Mesenchymal stem cell (in vitro differentiated cells and primary cell): ENCODE measurements at regions not wholly inside any gene's neighbourhood (a gene's known extent, or its start where the extent isn't known, plus 50 kb on each side); places are given as distances from the start of the nearest gene placed in this dataset. TPM values are rescaled to one million over a fixed set of nuclear protein-coding genes. Genes with fewer than 3 reads are reported as not detected.

Experiments used
- DNase-seq: peaks from one replicate; pipeline ENCODE4 v3.0.0-alpha.2; 2013
- H2AFZ ChIP-seq: one replicate; pipeline ENCODE4 v1.6.1; 2013; ENCODE audit warnings: low read depth, mild to moderate bottlenecking, control low read depth, inconsistent platforms, low read length, moderate library complexity
- H2AK5ac ChIP-seq: 2 replicates; pipeline ENCODE4 v1.6.1; 2013; ENCODE audit warnings: low read length, moderate library complexity, mild to moderate bottlenecking, inconsistent platforms; ENCODE audit not compliant: severe bottlenecking
- H2BK120ac ChIP-seq: one replicate; pipeline ENCODE4 v1.6.1; 2013; ENCODE audit warnings: low read depth, mild to moderate bottlenecking, inconsistent platforms, low read length, moderate library complexity
- H2BK12ac ChIP-seq, 2 experiments: one replicate each; pipeline ENCODE4 v1.6.1; 2013; ENCODE audit warnings: inconsistent platforms in 2 of 2, low read length in 2 of 2, mild to moderate bottlenecking in 2 of 2, moderate library complexity in 2 of 2, control low read depth in 1 of 2
- H2BK15ac ChIP-seq: one replicate; pipeline ENCODE4 v1.6.1; 2013; ENCODE audit warnings: mild to moderate bottlenecking, low read depth, inconsistent platforms; ENCODE audit not compliant: poor library complexity, severe bottlenecking
- H2BK5ac ChIP-seq: 2 replicates; pipeline ENCODE4 v1.6.1; 2013; ENCODE audit warnings: low read depth, mild to moderate bottlenecking, low read length, control low read depth, inconsistent platforms; ENCODE audit not compliant: poor library complexity, severe bottlenecking
- H3K14ac ChIP-seq, 2 experiments: one replicate each; pipeline ENCODE4 v1.6.1; 2013; ENCODE audit warnings: inconsistent platforms in 2 of 2, low read length in 2 of 2, control low read depth in 1 of 2, mild to moderate bottlenecking in 1 of 2, moderate library complexity in 1 of 2
- H3K18ac ChIP-seq, 2 experiments: one replicate each; pipeline ENCODE4 v1.6.1; 2013; ENCODE audit warnings: inconsistent platforms in 2 of 2, low read length in 2 of 2, control low read depth in 1 of 2, low read depth in 1 of 2, mild to moderate bottlenecking in 1 of 2
- H3K23ac ChIP-seq, 2 experiments: one replicate each; pipeline ENCODE4 v1.6.1; 2013; ENCODE audit warnings: inconsistent platforms in 2 of 2, low read length in 2 of 2, mild to moderate bottlenecking in 2 of 2, moderate library complexity in 2 of 2, control low read depth in 1 of 2
- H3K27ac ChIP-seq: 2 replicates; pipeline ENCODE4 v1.5.1; 2013; ENCODE audit warnings: mild to moderate bottlenecking, moderate library complexity, low read length, control low read depth, inconsistent platforms; ENCODE audit not compliant: poor library complexity, severe bottlenecking
- H3K27me3 ChIP-seq, 2 experiments: 2 replicates each; pipeline versions ENCODE4 v1.6.1 to v1.7.0; 2013; ENCODE audit warnings: low read length in 2 of 2, mild to moderate bottlenecking in 2 of 2, moderate library complexity in 2 of 2, control low read depth in 1 of 2, inconsistent platforms in 1 of 2; ENCODE audit not compliant: control insufficient read depth in 1 of 2, insufficient read depth in 1 of 2
- H3K36me3 ChIP-seq, 2 experiments: 2 replicates each; pipeline versions ENCODE4 v1.6.1 to v1.7.0; 2013; ENCODE audit warnings: low read length in 2 of 2, control low read depth in 1 of 2, inconsistent platforms in 1 of 2, low read depth in 1 of 2, mild to moderate bottlenecking in 1 of 2; ENCODE audit not compliant: insufficient read depth in 2 of 2, control insufficient read depth in 1 of 2
- H3K4ac ChIP-seq, 2 experiments: one replicate each; pipeline ENCODE4 v1.6.1; 2013; ENCODE audit warnings: inconsistent platforms in 2 of 2, low read length in 2 of 2, mild to moderate bottlenecking in 2 of 2, moderate library complexity in 2 of 2, control low read depth in 1 of 2, low read depth in 1 of 2
- H3K4me1 ChIP-seq: 2 replicates; pipeline ENCODE4 v1.6.1; 2013; ENCODE audit warnings: low read depth, low read length, control low read depth; ENCODE audit not compliant: control insufficient read depth, insufficient read depth
- H3K4me2 ChIP-seq: 2 replicates; pipeline ENCODE4 v1.6.1; 2013; ENCODE audit warnings: low read length, mild to moderate bottlenecking, inconsistent platforms; ENCODE audit not compliant: poor library complexity, severe bottlenecking
- H3K4me3 ChIP-seq, 2 experiments: 2 replicates each; pipeline versions ENCODE4 v1.5.1 to v1.7.0; 2013; ENCODE audit warnings: low read length in 2 of 2, mild to moderate bottlenecking in 2 of 2, control low read depth in 1 of 2, low read depth in 1 of 2; ENCODE audit not compliant: insufficient read depth in 1 of 2
- H3K79me1 ChIP-seq: replicated peaks from 2 replicates; pipeline ENCODE4 v1.6.1; 2013; ENCODE audit warnings: mild to moderate bottlenecking, control low read depth, low read length, inconsistent platforms; ENCODE audit not compliant: poor library complexity, severe bottlenecking
- H3K9ac ChIP-seq: 2 replicates; pipeline ENCODE4 v1.7.0; 2013; ENCODE audit warnings: mild to moderate bottlenecking, low read length, moderate library complexity
- H3K9me3 ChIP-seq: 2 replicates; pipeline ENCODE4 v1.7.0; 2013; ENCODE audit warnings: mild to moderate bottlenecking, low read length; ENCODE audit not compliant: control insufficient read depth
- H4K8ac ChIP-seq: one replicate; pipeline ENCODE4 v1.6.1; 2013; ENCODE audit warnings: inconsistent platforms, mild to moderate bottlenecking, low read length, moderate library complexity
- H4K91ac ChIP-seq: one replicate; pipeline ENCODE4 v1.6.1; 2013; ENCODE audit warnings: mild to moderate bottlenecking, low read length, inconsistent platforms
- WGBS: methylation state at CpG from one replicate; pipeline ENCODE4 v1.1.7; 2013; ENCODE audit warnings: mixed read lengths; 5-methylcytosine and 5-hydroxymethylcytosine counted together
- small RNA-seq: library from polyadenylated mRNA; stranded (forward); fragments of <200 nt; extraction: miRNeasy Mini kit (QIAGEN cat#:217004); gene quantifications from one replicate; pipeline ENCODE3, GENCODE V24; 2013; ENCODE audit warnings: low read depth

DNA sequence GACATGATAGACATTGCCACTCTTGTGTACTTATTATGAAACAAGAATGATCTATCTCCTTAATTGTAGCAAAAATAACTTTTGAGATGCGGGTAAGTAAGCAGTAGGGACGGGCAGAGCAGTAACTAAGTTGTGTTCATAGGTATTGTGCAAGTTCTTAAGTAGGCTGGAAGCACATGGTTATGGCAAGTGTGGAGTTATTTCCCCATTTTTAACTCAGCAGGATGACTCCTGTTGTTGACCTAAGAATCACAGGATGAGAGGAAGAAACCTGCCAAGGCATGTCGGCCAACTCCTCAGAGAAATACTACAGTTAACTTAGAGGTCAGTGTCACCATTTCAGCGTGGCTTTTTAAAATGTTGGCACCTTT, 51.1 kb upstream of the FN1 start:
- Histone ChIP-seq H3K4me1 (no peaks in the 10 kb centered on the region), H3K4me3 (no peak overlapping the region), H3K9me3 (no peaks in the 10 kb centered on the region), H3K4me2 (no peak overlapping the region), H3K9ac (peak overlapping the region; percentile 13), H3K79me1 (no peaks in the 10 kb centered on the region), H2BK120ac (no peak overlapping the region), H4K8ac (no peak overlapping the region), H3K18ac (no peak overlapping the region), H2AFZ (no peak overlapping the region), H3K4ac (no peak overlapping the region), H2AK5ac (no peak overlapping the region), H2BK15ac (no peak overlapping the region), H3K36me3 (no peaks in the 10 kb centered on the region), H3K27ac (no peak overlapping the region), H3K23ac (no peak overlapping the region), H3K14ac (no peak overlapping the region), H2BK12ac (no peak overlapping the region), H2BK5ac (no peak overlapping the region), H4K91ac (no peak overlapping the region), H3K27me3 (no peaks in the 10 kb centered on the region)
- WGBS: 96% methylated on average over 3 of the region's 4 CpGs
- no peak for DNase-seq

DNA sequence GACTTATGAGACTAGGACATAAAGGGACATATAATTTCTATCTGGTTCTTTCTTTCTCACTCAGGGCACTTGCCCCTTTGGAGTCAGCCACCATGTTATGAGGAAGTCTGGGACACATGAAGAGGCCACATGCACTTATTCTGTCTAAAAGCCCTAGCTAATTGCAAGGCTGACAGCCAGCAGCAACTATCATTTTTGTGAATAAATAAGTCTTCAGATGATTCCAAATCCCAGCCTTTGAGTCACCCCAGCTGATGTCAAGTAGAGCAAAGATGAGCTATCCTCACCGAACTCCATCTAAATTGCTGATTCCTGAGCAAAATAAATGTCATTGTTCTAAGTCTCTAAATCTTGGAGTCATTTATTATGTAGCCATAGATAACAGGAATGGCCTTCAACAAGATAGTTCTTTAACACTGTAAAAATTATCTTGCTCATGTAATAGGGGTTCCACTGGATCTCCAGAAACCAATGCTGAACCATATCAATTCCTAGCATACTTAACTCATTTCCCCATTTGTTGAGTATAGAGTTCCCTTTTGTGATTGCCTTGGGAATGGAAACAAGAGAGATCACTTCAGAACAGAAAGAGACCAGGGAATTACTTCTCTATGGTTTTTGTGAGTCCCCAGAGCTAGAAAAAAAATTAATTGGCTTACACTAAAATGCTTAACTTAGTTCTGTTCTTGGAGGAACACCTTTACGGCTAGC, 50.6 kb upstream of the FN1 start:
- Histone ChIP-seq H2BK12ac (no peak overlapping the region), H3K9me3 (no peaks in the 10 kb centered on the region), H4K91ac (no peak overlapping the region), H3K4me3 (no peak overlapping the region), H3K36me3 (no peaks in the 10 kb centered on the region), H2AFZ (no peak overlapping the region), H3K27me3 (no peaks in the 10 kb centered on the region), H3K4ac (no peak overlapping the region), H3K79me1 (no peaks in the 10 kb centered on the region), H3K23ac (no peak overlapping the region), H2BK5ac (no peak overlapping the region), H4K8ac (no peak overlapping the region), H2BK120ac (no peak overlapping the region), H2BK15ac (no peak overlapping the region), H3K14ac (no peak overlapping the region), H3K27ac (no peak overlapping the region), H3K4me2 (no peak overlapping the region), H3K9ac (peak overlapping the region; percentile 13), H3K18ac (no peak overlapping the region), H2AK5ac (no peak overlapping the region), H3K4me1 (no peaks in the 10 kb centered on the region)
- DNase-seq: no peak
- 100% methylated on average over 1 of the region's 2 CpGs for WGBS

Small RNAs in the stretch of these regions (small RNA-seq; reads per million reads assigned to genes)
- not detected for gene AC093850.1
